ENCODE measurements at regions not wholly inside any gene's neighbourhood (a gene's known extent, or its start where the extent isn't known, plus 50 kb on each side); places are given as distances from the start of the nearest gene placed in this dataset.

DNA sequence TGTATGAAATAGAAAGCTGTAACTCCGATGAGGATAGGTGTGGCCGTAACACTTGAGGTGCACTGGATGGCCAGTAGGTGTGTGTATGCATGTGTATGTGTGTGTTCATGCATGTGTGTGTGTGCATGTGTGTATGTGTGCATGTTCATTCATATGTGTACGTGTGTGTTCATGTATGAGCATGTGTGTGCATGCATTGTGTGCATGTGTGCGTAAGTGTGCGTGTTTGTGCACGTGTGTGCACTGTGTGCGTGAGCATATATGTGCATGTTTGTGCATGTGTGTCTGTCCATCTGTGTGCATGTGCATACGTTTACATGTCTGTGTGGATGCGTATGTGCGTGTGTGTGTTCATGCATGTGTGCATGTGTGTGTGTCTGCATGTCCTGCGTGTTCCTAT lies 145.5 kb downstream of the C16orf95 start:
- DNase-seq (ENCODE audit: low read depth, low spot score): no peak

DNA sequence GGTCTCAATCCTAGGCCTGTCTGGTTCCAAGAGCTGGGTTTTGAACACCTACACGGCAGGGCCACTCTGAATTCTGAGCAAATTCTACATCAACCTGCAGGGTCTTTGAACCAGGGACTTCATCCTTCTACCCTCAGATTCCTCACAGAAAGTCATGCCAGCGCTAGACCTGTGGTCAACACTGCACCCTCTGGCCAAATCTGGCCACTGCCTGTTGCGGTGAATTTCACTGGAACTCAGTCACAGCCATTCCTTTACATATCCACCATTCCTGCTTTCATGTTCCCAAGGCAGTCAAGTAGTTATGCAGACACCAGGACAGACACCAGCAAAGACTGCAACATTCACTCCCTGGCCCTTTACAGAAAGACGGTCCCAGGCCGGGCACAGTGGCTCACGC lies 144.6 kb downstream of the C16orf95 start:
- DNase-seq (ENCODE audit: low read depth, low spot score): peak; percentile 54

DNA sequence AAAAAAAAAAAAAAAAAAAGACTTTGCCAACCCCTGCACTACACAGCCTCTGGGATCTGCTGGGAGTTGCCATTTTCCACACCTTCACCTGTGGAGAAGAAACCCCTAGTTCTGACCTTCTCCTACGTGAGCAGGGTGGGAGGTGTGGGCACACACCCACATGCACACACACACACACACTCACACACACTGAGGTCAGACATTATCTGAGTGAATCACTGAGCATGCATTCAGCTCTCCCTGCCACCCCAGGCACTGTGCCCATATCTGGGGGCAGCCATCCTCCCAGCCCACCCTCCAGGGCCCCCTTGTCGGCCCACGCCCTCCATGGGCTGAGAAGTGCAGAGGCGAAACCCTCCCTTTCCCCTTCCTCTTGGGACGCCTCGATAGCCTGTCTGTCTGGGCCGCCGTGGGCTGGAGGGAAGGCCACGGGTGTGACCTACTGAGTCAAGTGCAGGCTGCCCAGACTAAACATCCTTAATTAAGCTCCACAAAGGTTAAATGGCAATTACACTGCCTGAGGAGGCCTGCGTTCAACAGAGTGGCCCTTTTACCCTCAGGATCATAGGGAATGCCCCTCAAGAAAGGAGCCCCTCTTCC lies 143.8 kb downstream of the C16orf95 start:
- no peak for DNase-seq (ENCODE audit: low read depth, low spot score)

DNA sequence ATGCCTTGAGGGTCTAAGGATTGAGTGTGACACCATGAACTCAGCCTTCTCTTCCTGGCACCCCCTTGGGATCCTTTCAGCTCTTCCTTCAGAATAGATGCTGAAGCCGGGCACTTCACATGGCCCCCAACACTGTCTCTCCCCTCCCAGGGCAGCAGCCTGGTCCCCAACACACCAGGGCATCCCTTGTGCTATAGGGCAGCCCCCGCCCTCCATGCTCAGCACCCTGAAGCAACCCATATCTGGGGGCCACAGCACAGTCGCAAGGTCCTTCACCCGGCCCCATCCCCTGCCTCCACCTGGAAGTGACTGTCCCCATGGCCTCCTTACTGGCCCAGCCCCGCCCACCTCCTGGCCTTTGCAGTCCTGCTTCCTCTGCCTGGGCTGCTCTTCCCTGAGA lies 143.1 kb downstream of the C16orf95 start:
- no peak for DNase-seq (ENCODE audit: low read depth, low spot score)

DNA sequence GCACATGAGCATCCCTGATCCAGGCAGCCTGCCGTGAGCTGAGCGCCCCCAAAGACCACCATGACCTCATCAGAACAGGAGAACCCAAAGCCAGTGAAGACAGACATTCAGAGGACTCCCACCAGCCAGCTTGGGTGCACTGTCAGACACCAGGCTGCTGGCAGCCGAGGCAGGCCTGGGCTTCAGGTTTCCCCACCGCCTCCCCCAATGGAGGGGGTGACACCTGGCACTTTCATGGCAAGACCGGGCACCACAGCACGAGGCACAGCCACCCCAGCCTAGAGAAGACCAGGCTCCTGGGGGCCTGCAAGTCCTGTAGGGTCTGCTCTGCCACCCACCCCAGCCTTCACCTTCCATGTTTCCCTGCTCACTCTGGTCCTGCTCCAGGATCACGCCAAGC lies 140.5 kb downstream of the C16orf95 start:
- DNase-seq (ENCODE audit: low read depth, low spot score): no peak

DNA sequence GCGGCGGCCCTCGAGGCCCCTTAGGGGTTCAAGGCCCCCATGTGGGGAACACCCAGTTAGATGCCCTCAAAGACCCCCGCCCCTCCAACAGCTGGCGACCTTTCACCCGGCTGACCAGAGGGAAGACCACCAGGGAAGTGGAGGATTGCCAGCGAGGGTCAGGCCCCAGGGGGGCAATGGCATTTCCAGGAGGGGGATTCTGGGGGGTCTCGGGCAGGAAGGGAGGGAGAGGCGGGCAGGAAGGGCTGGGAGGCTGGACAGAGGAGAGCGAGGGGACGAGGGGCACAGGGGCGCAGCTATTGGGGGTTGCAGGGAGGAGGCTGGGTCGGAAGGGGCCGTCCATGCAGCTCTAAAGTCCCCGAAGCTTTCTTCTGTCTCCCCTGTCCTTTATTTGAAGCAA lies 139.5 kb downstream of the C16orf95 start:
- DNase-seq (ENCODE audit: low read depth, low spot score): no peak

DNA sequence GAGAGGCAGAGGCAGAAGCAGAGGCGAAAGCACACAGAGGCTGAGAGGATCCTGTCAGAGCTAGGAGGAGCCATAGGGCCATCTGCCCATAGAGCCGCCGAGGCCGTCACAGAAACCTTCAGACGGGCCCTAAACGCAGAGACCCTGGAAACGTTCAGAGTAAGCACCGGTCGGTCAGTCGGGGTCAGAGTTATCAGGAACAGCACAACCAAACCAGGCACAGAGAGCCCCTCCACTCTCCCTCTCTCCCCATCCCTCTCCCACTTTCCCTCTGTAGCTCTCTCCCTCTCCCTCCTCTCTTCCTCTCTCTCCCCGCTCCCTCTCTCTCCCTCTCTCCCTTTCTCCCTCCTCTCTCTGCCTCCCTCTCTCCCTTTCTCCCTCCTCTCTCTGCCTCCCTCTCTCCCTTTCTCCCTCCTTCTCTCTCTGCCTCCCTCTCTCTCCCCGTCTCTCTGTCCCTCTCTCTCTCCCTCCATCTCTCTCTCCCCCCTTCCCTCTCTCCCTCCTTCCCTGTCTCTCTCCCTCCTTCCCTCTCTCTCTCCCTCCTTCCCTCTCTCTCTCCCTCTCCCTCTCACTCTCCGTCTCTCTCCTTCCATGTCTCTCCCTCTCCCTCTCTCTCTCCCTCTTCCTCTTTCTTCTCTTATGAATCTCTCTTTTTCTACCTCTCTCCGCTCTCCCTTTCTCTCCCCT lies 138.9 kb downstream of the C16orf95 start:
- DNase-seq (ENCODE audit: low read depth, low spot score): peak; percentile 37

DNA sequence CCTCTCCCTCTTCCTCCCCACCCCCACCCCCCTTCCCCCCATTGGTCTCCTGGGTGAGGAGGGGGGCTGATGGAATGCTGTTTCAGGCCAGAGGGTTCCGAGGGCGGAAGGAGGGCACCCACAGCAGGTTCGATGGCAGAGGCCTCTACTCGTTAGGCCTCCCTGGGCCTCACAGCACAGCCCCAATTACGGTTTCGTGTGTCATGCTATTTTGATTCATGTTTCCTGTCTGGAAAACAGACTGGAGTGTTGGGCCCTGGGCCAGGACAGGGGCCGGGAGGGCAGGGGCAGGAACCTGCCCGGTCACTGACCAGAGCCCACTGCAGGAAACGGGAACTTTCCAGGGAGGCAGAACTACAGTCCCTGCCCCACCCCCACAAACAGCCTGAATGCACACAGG lies 138.2 kb downstream of the C16orf95 start:
- DNase-seq (ENCODE audit: low read depth, low spot score): peak; percentile 32

DNA sequence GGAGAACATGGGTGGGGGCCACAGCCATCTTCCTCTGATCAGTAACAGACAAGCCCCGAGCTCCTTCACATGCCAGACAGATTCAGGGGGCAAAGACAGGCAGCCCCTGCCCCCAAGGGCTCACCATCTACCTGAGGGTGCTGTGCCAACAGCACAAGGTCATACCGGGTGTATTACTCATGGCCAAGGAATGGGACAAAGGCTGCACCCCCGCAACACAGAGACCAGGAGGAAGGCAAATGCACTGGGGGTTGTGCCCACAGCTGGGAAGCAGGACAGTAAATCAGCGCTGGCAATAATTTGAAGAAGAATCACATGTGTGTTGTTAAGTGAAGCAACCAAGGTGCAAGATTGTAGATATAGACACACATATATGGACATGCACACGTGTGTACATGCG lies 137.1 kb downstream of the C16orf95 start:
- DNase-seq (ENCODE audit: low read depth, low spot score): no peak

DNA sequence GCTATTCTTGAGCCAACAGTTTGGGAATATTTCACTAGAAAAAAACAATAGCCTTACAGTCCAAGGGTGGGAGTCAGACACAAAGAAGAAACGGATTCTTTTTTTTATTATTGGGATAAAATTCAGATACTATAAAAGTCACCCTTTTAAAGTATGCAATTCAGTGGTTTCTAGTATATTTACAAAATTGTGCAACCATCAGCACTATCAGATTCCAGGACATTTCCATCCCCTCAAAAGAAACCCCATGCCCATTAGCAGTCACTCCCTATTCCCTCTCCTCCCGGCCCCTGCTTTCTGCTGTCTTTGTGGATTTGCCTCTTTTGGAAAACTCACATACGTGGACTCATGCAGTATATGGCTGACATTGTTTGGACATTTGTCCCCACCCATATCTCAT lies 134.4 kb downstream of the C16orf95 start:
- no peak for DNase-seq (ENCODE audit: low read depth, low spot score)

DNA sequence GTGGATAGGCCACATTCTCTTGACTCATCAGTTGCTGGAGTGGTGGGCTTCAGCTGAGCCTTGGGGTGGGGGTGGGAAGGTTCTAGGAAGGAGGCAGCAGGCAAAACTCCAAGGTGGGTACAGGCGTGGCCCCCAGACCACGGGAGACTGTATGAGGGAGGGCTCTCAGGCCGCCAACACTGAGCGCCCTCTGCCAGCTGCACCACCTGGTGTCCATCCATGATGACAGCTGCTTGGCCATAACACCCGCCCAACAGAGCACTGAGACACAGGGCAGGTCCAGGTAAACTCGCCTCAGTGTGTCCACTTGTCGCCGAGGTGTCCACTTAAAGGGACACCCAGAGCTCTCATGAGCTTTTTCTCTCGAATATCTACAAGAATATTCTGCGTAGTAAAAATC lies 133.5 kb downstream of the C16orf95 start:
- no peak for DNase-seq (ENCODE audit: low read depth, low spot score)

DNA sequence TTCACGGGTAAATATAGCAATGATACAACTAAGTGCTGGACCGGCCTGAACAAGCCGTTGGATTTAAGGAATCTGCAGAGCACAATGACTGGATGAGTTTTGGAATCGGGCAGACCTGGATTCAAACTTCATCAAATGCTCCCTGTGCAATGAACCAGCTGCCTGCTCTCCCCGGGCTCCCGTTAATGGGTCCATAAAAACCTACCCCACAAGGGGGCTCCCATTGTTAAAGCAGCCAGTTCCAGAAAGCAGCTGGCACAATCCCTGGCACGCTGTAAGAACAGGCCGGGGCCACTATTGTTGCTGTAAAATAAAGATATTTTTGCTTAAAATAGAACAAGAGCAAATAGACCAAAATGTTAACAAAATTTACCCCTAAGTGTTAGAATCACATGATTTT lies 131.9 kb downstream of the C16orf95 start:
- DNase-seq (ENCODE audit: low read depth, low spot score): no peak

DNA sequence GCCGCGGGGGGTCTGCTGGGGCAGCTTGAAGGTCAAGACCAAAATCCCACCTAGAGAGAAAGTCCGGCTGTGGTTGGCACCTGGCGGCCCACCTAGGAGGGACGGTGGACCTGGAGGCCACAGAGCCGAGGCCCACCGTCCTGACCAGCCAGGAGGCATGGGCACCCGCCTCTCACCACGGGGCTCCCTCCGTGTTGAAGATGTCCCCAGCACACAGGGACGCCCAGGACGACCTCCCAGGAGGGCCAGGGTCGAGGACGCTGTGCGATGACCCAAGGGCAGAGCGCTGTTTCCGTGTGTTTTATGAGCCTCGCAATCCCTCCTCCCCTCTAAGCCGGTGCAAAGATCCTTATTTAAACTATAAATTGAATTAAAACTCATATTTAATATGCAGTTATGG lies 131.2 kb downstream of the C16orf95 start:
- no peak for DNase-seq (ENCODE audit: low read depth, low spot score)

DNA sequence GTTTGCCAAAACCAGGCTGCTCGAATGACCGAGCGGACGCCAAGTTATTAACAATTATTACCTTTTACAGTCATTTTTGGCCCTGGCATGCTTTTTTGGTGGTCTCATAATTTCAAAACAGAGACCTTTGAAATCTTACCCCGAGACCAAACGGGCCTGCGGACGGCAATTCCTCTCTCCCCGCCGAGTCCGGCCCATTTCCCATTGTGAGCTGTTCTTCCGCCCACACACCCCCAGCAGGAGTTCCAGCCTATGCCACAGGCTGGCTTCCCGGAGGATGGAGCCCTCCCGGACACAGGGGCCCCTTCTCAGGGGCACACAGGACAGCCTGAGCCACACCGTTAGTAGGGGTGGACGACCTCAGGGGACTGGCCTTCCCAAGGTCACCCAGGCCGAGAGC lies 130.7 kb downstream of the C16orf95 start:
- DNase-seq (ENCODE audit: low read depth, low spot score): no peak

DNA sequence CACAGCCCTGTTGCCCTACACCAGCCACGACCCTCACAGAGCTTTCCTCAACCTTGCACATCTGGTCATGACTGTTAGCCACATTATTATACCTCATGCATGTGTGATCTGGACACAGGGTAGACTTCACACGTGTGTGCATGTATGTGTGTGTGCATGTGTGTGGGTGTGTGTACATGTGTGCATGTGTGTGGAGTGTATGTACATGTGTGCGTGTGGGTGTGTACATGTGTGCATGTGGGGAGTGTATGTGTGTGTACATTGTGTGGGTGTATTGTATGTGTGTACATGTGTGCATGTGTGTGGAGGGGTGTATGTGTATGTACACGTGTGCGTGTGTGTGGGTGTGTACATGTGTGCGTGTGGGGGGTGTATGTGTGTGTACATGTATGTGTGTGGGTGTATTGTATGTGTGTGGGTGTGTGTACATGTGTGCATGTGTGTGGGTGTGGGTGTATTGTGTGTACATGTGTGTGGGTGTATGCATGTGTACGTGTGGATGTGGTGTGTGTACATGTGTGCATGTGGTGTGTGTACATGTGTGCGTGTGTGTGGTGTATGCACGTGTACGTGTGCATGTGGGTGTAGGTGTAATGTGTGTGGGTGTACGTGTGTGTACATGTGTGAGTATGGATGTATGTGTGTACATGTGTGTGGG lies 130.2 kb downstream of the C16orf95 start:
- DNase-seq (ENCODE audit: low read depth, low spot score): no peak

DNA sequence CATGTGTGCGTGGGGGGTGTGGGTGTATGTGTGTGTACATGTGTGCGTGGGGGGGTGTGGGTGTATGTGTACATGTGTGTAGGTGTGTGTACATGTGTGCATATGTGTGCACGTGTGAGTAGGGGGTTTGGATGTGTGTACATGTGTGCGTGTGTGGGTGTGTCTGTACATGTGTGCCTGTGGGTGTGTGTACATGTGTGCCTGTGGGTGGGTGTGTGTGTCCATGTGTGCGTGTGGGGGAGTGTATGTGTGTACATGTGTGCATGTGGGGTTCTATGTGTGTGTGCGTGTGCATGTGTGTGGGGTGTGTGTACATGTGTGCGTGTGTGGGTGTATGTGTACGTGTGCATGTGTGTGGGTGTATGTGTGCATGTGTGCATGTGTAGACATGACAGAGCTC lies 129.1 kb downstream of the C16orf95 start:
- no peak for DNase-seq (ENCODE audit: low read depth, low spot score)

DNA sequence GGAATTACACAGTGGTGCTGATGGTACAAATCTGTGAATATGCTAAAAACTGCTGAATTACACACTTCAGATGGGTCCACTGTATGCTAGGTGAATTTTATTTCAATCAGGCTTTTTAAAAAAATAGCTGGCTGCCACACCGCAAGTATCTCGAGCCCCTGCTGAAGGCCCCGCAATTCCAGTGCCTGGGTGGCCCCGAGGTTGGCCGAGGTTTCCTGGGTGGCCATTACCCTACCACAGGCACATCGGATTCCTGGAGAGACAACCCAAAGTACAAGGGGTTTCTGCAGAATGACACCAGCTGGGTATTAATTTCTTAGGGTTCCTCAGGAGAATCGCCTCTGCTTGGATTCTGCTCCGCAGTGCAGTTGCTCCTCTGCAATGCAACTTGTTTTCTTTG lies 127.8 kb downstream of the C16orf95 start:
- no peak for DNase-seq (ENCODE audit: low read depth, low spot score)

DNA sequence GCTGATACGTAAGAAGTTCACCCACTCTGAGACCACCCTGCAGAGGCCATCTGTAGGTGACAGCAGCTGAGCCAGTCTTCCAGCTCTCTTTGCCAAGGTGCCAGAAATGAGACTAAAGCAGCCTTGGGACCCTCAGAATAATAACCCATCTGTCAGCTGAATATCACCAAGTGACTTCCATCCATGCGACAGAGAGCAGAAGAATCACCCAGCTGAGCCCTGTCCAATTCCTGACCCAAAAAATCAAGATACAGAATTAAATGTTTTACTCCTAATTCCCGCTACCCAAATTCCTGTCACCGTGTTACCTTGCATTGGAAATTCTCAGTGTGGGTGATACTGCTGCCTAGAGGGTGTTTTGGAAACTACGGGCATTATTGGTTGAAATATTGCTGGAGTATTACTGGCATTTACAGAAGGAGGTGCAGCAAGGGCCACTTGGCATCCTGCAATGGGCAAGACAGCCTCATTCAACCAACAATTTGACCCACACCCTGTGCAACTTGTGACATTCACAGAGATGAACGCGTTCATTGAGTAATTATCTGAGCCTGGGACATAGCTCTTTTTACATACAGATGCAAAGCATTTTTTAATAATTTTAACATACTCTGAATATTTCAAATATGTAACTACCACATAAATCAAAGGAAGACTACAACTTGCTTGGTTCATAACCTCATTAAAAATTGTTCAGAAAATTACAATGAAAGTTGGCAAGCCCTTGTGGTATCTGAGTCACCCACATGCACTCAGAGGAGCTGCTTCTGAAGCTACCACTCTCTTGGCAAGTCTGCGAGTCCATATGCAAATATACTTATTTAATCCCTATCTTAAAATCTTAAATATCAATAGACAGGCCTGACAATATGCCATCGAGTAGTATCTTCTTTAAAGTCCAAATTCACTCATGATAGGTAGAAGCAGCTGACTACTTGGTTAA lies 126.6 kb downstream of the C16orf95 start:
- DNase-seq (ENCODE audit: low read depth, low spot score): no peak

DNA sequence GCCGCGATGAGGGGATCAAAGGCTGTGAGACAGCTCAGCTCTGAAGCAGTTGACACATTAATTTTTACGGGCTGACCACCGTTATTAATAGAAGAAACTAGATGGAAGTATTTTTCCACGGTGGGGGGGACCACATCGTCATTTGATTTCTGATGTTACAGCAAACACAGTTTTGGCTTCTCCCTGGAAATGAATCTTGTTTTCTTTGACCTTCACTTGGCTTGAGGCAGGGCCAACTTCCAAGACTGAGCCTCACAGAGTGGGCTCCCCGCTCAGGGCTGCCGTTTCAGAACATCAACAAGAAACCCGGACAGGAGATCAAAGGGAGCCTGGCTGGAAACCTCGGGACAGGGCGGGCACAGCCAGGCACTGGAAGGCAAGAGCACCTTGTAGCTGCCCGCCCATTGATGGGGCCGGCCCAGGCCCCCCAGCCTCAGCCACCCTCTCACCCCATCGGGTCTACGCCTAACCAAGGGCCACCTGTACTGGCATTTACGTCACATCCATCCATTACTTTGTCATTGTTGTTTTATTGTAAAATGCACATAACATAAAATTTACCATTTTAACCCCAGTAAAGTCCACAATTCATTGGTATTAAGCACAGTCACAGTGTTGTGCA lies 124.6 kb downstream of the C16orf95 start:
- no peak for DNase-seq (ENCODE audit: low read depth, low spot score)

DNA sequence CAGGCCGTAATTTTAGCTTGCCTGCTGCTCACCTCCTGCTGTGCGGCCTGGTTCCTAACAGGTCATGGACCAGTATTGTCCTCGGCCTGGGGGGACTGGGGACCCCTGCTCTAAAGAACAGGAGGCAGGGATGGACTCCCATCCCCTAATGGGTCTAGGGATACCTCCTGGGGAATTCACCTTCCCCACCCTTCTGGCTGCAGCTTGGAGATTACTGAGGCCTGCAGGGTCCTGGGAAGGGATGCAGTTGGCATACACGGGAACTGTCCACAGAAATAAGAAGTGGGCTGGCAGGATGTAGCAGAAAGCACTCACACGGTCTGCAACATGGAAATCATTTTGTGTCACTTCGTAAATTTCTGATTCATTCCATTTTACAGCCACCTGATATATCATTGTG lies 123.0 kb downstream of the C16orf95 start:
- DNase-seq (ENCODE audit: low read depth, low spot score): no peak

DNA sequence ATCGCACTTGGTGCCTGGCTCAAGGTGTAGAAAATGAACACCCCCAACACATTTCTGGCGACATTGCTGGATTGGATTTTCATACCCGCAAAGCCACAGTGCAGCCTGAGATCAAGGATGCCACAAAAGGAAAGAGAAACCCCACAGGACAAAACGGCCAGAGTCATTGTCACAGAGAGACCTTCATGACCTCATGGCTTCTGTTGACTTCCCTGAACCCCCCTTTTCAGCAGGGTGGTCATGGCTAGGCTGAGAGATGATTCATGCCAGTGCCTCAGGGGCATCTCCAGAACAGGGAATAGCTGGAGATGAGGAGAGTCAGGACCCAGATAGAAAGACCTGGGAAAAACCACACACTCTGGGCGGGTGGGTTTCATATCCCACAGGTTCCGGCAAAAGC lies 122.0 kb downstream of the C16orf95 start:
- no peak for DNase-seq (ENCODE audit: low read depth, low spot score)

DNA sequence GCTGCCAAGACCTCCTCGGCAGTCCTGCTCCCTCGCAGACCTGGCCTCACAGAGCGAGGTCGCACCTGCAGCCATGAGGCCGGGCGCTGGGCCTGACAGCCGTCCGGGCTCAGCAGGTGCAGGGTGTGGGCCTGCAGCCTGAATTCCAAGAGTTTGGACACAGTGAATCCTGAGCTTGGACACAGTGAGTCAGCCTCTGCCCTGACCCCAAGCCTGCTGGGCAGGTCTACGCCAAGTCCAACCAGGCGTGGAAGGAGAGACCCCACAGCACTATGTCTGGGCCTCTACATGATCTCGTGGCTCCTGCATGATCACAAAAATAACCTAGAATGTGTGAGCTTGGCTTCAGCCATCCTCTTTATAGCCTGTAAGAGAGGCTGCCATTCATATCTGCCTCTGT lies 121.0 kb downstream of the C16orf95 start:
- no peak for DNase-seq (ENCODE audit: low read depth, low spot score)
